C4-2B (cell line): ENCODE measurements at regions not wholly inside any gene's neighbourhood (a gene's known extent, or its start where the extent isn't known, plus 50 kb on each side); places are given as distances from the start of the nearest gene placed in this dataset.

Experiments
- CTCF ChIP-seq: fragments of 450-650 bp; conservative IDR thresholded peaks from 2 replicates; pipeline ENCODE4 v1.5.1; 2017; ENCODE audit warnings: mild to moderate bottlenecking
- ZFX ChIP-seq: fragments of 450-650 bp; IDR thresholded peaks from 2 replicates; pipeline ENCODE4 v1.6.1; 2017

- TF ChIP-seq CTCF (no peak), ZFX (no peak)
These were observed 114.1 kb upstream of the ADAMTS9 start for GRCh38 chr3:64801856-64802255.
